Spleen (tissue), 7 donors: ENCODE measurements at regions not wholly inside any gene's neighbourhood (a gene's known extent, or its start where the extent isn't known, plus 50 kb on each side); places are given as distances from the start of the nearest gene placed in this dataset.

ENCODE experiments used
- CTCF ChIP-seq, 11 experiments: fragments of 200-600 bp in 7 of 11; fragments of 450-650 bp in 4 of 11; sonication (generic) in 4 of 11; IDR thresholded peaks in 8 of 11; conservative IDR thresholded peaks in 3 of 11; 1 replicate in 7 of 11; 2 replicates in 4 of 11; pipeline versions ENCODE4 v1.4.0 to v1.8.0; 2016 to 2021; ENCODE audit warnings: antibody characterized with exemption in 11 of 11, inconsistent platforms in 4 of 11, mild to moderate bottlenecking in 1 of 11
- POLR2A ChIP-seq, 3 donors: fragments of 450-650 bp; IDR thresholded peaks; one replicate each; pipeline ENCODE4 v1.5.1; 2017; ENCODE audit warnings: antibody characterized with exemption in 3 of 3, mild to moderate bottlenecking in 1 of 3
- POLR2AphosphoS5 ChIP-seq, 3 donors: sonication (generic); formaldehyde crosslinking; IDR thresholded peaks; one replicate each; pipeline ENCODE4 v1.5.1; 2017; ENCODE audit warnings: antibody characterized with exemption in 3 of 3
- donor health status: DM: no; HTN: no; CAD: no; lungs with moderate emphysema.
- donor health status: DM: no; HTN: no; CAD: no.
- donor health status: DM: no; HTN: no; CAD: no.

- TF ChIP-seq CTCF (IDR thresholded peaks at IDR 0.05 in 8 of 11, conservative IDR thresholded peaks at IDR 0.05 in 3 of 11) (no peak), POLR2A (IDR thresholded peaks at IDR 0.05) (no peak), POLR2AphosphoS5 (IDR thresholded peaks at IDR 0.05) (no peak)
These were observed 111.6 kb upstream of the PTPRZ1 start for GRCh38 chr7:121761399-121761798.
